Neutrophil (primary cell): ENCODE measurements at regions not wholly inside any gene's neighbourhood (a gene's known extent, or its start where the extent isn't known, plus 50 kb on each side); places are given as distances from the start of the nearest gene placed in this dataset.

Source experiments
- H3K27ac ChIP-seq: fragments of 200-600 bp; sonication (generic); 2 replicates; pipeline ENCODE4 v1.5.1; 2016; ENCODE audit warnings: mild to moderate bottlenecking, moderate library complexity
- H3K27me3 ChIP-seq: fragments of 200-600 bp; sonication (generic); 2 replicates; pipeline ENCODE4 v1.6.0; 2016; ENCODE audit warnings: mild to moderate bottlenecking
- H3K36me3 ChIP-seq: fragments of 200-600 bp; sonication (generic); 2 replicates; pipeline ENCODE4 v1.5.1; 2017
- H3K4me1 ChIP-seq, 2 experiments: fragments of 200-600 bp in 1 of 2; sonication (generic) in 1 of 2; 1 replicate in 1 of 2; 2 replicates in 1 of 2; pipeline versions ENCODE4 v1.5.1 to v1.6.1; 2013 to 2016; ENCODE audit warnings: low read depth in 1 of 2, low read length in 1 of 2, mild to moderate bottlenecking in 1 of 2, moderate library complexity in 1 of 2; ENCODE audit not compliant: control insufficient read depth in 1 of 2, insufficient read depth in 1 of 2
- H3K4me3 ChIP-seq, 2 experiments: fragments of 200-600 bp in 1 of 2; sonication (generic) in 1 of 2; 1 replicate in 1 of 2; 2 replicates in 1 of 2; pipeline ENCODE4 v1.5.1; 2013 to 2016; ENCODE audit warnings: low read depth in 1 of 2, low read length in 1 of 2, mild to moderate bottlenecking in 1 of 2, moderate library complexity in 1 of 2
- H3K9me3 ChIP-seq: fragments of 200-600 bp; sonication (generic); 2 replicates; pipeline ENCODE4 v1.5.1; 2016
- TF ChIP-seq, protein P1 (sequence below): fragments of 200-600 bp; sonication (generic); IDR thresholded peaks from 2 replicates; pipeline ENCODE4 v1.5.1; 2016; ENCODE audit warnings: antibody characterized with exemption

DNA sequence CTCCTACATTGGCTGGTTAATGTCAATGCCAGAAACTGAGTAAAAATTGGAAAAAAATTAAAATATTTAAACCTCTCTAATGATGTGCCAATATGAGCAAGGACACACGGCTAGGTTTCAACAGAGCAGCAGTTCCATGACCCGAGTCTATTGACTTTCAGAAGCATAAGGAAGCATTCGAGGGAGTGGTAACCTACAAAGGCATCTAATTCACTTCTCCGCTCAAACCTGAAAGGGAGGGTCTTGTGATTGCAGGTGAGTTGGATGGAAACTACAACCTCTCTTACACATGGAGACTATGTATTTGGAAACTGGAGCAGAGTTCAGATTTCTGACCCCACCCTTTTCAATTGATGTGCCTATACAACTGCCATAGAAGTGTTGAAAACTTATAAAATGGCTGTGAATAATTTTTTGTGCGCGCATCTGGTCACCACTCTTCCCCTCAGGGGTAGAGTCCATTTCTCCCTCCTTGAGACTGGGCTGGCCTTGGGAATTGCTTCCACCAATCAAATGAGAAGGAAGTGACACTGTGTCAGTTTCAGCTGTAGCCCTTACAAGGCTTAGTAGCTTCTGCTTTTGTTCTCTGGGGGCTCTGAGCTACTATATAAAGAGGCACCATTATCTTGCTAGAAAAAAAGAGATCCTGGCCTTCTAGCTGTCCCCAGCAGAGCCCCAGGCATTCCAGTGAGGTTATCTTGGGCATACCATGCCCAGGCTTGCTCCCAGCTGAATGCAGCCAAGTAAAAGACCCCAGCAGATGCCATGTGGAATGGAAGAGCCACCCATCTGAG lies 278.0 kb downstream of the EPHA4 start:
- Histone ChIP-seq H3K4me1 (no peaks in the 10 kb centered on the region), H3K4me3 (no peak overlapping the region), H3K27me3 (no peaks in the 10 kb centered on the region), H3K36me3 (no peaks in the 10 kb centered on the region), H3K27ac (no peak overlapping the region), H3K9me3 (no peaks in the 10 kb centered on the region)
- TF ChIP-seq, protein P1, sequence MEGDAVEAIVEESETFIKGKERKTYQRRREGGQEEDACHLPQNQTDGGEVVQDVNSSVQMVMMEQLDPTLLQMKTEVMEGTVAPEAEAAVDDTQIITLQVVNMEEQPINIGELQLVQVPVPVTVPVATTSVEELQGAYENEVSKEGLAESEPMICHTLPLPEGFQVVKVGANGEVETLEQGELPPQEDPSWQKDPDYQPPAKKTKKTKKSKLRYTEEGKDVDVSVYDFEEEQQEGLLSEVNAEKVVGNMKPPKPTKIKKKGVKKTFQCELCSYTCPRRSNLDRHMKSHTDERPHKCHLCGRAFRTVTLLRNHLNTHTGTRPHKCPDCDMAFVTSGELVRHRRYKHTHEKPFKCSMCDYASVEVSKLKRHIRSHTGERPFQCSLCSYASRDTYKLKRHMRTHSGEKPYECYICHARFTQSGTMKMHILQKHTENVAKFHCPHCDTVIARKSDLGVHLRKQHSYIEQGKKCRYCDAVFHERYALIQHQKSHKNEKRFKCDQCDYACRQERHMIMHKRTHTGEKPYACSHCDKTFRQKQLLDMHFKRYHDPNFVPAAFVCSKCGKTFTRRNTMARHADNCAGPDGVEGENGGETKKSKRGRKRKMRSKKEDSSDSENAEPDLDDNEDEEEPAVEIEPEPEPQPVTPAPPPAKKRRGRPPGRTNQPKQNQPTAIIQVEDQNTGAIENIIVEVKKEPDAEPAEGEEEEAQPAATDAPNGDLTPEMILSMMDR: no peak

DNA sequence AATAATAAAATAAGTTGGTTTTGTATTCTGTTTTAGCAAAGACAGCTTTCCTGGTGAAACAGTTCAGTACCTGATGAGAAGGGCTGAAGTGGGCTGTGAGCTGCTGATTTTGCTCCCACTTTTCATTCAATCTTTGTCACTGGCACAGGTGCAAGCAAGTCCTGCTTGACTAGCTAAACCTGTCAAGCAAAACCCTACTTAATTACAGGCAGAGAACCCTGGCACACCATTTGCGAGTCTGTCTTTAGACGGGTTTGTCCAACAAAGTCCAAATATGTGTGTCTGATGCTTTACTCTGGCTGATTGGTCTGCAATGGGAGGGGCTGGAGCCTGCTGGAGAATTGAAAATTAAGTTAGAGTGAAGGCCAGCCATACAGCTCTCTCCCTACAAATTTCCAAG lies 267.2 kb downstream of the EPHA4 start:
- Histone ChIP-seq H3K4me3 (no peak overlapping the region), H3K27ac (no peak overlapping the region), H3K4me1 (no peaks in the 10 kb centered on the region), H3K27me3 (no peaks in the 10 kb centered on the region), H3K36me3 (no peaks in the 10 kb centered on the region), H3K9me3 (no peaks in the 10 kb centered on the region)
- TF ChIP-seq, protein P1: no peak

DNA sequence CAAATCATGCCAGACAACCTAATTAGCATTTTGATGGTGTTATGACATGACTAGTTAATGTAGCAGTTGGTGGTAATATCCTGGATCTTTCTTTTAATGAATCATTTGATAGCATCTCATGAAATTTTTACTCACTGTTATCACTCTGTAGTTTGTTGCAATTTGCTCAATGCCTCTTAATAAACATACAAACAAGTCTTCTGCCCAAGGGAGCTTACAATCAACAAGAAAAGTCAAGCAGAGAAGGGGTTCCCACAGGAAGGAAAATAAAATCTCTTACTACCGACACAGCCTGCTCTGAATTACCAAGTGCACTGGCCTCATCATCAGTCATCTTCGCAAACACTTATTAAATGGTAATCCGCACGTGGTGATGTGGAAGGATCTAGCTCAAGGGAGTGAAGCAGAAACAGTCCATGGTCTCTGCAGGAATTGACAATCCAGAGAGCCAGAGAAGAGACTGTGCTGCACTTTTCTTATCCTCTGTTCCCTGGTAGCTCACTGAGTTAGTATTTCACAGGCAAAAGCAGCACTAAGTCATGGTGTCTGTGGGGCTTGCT lies 263.5 kb downstream of the EPHA4 start:
- Histone ChIP-seq H3K9me3 (no peaks in the 10 kb centered on the region), H3K36me3 (no peaks in the 10 kb centered on the region), H3K4me3 (no peak overlapping the region), H3K27ac (no peak overlapping the region), H3K27me3 (no peaks in the 10 kb centered on the region), H3K4me1 (no peaks in the 10 kb centered on the region)
- TF ChIP-seq, protein P1: no peak

DNA sequence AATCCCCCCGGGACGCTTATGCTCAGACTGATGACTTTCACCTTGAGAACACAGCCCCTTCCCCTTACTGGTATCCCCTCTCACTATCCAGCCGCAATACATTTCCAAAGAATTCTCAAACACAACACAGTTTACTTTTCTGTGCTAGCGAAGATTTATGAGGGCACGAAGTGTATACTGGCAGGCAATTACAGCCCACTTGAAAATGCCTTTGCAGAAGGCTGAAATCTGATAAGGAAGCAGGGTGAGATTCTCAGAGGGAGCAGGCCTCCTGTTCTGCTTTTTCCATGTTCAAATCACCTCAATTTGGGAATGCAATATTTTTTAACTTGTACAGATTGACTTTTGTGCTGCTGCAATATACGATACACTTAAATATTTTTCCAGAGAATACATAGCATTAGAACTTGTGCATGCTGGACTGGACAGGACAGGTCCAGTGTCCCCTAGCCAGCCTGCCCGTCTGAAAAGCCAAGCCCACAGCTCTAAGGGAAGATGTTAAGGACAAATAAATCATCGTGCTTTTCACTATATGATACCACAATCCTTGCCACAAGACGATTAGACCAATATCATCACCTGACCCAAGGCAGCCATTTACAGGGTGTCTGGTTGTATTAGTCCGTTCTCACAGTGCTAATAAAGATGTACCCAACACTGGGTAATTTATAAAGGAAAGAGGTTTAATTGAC lies 262.1 kb downstream of the EPHA4 start:
- TF ChIP-seq, protein P1: no peak
- no peaks in the 10 kb centered on the region for H3K9me3 ChIP-seq
- H3K4me1 ChIP-seq: no peaks in the 10 kb centered on the region
- H3K27me3 ChIP-seq: no peaks in the 10 kb centered on the region
- no peaks in the 10 kb centered on the region for H3K36me3 ChIP-seq
- no peak overlapping the region for H3K4me3 ChIP-seq
- no peak overlapping the region for H3K27ac ChIP-seq

DNA sequence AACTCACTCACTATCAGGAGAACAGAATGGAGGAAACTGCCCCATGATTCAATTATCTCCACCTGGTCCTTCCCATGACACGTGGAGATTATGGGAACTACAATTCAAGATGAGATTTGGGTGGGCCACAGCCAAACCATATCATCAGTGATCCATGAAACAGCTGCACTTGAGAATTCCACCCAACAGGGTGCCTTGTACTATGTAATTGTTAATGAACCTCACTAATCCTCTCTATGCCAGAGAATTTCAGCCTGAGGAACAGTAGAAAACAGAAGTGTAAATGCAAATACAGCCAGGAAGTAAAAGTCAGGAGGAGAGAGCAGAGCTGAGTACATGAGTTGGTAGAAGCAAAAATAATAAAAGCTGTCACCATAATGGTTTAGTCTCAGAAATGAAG lies 261.4 kb downstream of the EPHA4 start:
- Histone ChIP-seq H3K9me3 (no peaks in the 10 kb centered on the region), H3K4me3 (no peak overlapping the region), H3K4me1 (no peaks in the 10 kb centered on the region), H3K36me3 (no peaks in the 10 kb centered on the region), H3K27me3 (no peaks in the 10 kb centered on the region), H3K27ac (no peak overlapping the region)
- TF ChIP-seq, protein P1: no peak
